ENCODE measurements at regions not wholly inside any gene's neighbourhood (a gene's known extent, or its start where the extent isn't known, plus 50 kb on each side); places are given as distances from the start of the nearest gene placed in this dataset.

DNA sequence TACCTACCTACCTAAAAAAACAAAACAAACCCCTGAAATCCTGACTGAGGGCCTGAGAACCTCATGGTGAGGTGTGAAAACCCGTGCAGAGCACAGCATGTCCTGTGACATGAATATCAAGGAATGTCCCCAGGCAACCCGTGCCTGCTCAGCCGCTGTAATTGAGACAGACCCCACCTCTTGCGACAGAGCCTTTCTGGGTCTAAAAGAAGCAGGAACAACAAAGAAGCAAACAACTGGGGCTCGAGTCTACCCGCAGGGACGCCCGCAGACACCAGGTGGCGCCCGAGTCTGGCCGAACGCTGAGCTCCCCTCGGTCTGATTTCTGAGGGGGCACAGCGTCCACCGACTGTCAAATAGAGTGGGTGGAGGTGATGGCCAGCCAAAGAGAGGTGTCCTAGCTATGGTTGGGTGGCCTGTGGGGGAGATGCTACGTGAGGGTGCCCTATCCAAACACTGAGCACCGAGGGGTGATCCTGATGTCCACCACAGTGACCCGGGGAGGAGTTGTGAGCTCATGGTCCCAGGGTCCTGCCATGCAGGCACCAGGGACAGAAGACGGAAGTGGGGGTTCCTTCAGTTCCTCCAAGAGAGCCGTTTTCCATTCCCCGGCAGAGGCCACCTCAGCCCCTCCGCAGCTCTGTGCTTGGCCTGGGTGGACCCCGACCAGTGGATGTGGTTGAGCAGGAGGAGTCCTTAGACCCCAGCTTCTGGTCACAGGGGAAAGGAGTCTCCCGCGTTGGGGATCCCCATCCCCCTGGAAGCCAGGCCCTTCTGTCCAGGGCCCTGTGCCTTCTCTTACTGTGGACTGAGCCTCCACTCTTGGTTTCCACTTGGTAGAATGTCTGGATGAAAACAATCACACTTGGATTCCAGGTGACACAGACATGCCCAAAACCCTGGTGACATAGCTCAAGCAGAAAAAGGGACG, 268.2 kb downstream of the CDC5L start:
- TF ChIP-seq, protein P1, sequence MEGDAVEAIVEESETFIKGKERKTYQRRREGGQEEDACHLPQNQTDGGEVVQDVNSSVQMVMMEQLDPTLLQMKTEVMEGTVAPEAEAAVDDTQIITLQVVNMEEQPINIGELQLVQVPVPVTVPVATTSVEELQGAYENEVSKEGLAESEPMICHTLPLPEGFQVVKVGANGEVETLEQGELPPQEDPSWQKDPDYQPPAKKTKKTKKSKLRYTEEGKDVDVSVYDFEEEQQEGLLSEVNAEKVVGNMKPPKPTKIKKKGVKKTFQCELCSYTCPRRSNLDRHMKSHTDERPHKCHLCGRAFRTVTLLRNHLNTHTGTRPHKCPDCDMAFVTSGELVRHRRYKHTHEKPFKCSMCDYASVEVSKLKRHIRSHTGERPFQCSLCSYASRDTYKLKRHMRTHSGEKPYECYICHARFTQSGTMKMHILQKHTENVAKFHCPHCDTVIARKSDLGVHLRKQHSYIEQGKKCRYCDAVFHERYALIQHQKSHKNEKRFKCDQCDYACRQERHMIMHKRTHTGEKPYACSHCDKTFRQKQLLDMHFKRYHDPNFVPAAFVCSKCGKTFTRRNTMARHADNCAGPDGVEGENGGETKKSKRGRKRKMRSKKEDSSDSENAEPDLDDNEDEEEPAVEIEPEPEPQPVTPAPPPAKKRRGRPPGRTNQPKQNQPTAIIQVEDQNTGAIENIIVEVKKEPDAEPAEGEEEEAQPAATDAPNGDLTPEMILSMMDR (IDR thresholded peaks at IDR 0.05; ENCODE audit: low read length, missing control alignments), result peak; percentile 92
- H3K4me3 ChIP-seq (replicated peaks; ENCODE audit: low read depth, low read length), result no peak overlapping the region
- DNase-seq (ENCODE audit: low read depth), result peak; percentile 83

DNA sequence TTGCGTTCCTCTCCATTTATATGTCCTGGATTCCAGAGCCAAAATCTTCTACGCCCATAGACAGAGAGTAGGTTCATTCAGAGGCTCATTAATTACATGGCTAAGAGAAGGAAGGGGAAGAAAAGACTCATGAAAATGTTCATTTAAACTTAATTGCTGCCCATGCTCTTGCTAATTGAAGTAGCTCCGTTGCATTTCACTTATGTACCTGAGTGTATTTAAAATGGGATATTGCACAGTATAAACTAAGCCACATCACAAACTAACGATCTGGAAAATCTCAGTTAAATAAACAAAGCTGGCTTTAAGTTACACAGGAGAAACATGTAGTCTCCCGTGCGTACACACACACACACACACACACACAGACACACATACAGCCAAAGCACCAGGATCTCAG, 269.2 kb downstream of the CDC5L start:
- H3K4me3 ChIP-seq (replicated peaks; ENCODE audit: low read depth, low read length), result no peak overlapping the region
- TF ChIP-seq, protein P1 (IDR thresholded peaks at IDR 0.05; ENCODE audit: low read length, missing control alignments), result no peak

DNA sequence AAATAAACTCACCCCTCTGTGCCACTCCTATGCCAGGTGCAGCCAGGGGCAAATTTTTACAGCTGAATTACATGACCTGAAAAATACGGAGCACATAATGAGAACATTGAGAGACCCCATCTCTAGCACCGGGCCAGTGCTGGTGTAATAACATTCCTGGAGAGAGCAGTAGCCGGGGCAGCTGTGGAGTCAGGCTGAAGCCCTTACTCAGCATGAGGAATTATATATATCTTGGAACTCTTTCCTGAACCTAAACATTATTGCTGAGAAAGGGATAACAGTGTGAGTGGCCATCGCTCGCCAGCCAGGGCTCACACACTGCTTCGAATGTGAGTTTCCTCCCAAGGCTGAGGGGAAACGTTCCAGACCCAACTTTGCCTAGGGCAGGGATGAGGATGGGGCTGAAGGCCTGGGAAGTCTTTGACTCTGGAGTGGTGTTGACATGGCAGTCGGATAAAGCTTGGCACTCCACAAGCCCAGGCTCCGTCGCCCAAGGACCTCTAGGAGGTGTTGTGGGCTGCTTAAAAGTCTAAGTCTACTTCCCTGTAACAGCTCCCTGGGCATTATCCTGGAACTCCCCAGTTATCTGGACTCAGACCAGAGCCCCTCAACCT, 269.8 kb downstream of the CDC5L start:
- TF ChIP-seq, protein P1 (IDR thresholded peaks at IDR 0.05; ENCODE audit: low read length, missing control alignments), result no peak
- peak; percentile 22 for DNase-seq (ENCODE audit: low read depth)
- no peak overlapping the region for H3K4me3 ChIP-seq (replicated peaks; ENCODE audit: low read depth, low read length)

More for the DNA sequence above, 269.2 kb downstream of the CDC5L start:
- no peak for DNase-seq (ENCODE audit: low read depth)

DNA sequence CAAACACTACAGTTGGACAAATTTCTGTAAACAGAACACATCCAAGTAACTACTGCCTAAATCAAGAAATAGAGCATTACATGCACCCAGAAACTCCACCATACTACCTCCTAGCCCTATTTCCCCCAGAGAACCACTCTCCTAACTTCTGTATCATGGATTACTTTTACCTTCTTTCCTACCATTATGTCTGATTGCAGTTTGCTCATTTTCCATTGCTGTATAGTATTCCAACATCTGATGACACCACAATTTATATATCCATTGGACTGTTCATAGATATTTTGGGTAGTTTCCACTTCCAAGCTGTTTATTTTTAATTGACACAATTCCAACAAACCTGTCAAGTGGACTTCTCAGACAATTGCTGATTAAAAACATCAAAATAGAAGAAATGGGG, 271.1 kb downstream of the CDC5L start:
- no peak overlapping the region for H3K4me3 ChIP-seq (replicated peaks; ENCODE audit: low read depth, low read length)
- TF ChIP-seq, protein P1 (IDR thresholded peaks at IDR 0.05; ENCODE audit: low read length, missing control alignments), result no peak
- DNase-seq (ENCODE audit: low read depth), result no peak

DNA sequence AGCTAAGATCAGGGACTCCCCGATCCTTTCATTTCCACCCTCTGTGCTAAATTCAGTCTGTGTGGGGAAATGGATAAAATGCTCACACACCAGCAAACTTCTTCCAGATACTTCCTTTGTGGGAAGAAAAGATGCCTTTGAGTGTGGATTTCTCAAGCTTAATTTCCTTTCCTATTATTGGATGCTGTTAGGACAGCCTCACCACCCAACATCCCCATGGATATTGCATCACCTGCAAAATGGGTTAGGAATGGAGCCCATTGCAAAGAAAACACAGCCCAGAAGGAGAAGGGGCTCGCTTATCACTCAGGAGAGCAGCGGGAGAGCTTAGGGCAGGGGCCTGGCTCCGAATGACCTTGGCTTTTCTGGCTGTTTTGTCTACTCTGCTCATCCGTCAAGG, 272.2 kb downstream of the CDC5L start:
- peak; percentile 24 for DNase-seq (ENCODE audit: low read depth)
- TF ChIP-seq, protein P1 (IDR thresholded peaks at IDR 0.05; ENCODE audit: low read length, missing control alignments), result no peak
- H3K4me3 ChIP-seq (replicated peaks; ENCODE audit: low read depth, low read length), result no peak overlapping the region

DNA sequence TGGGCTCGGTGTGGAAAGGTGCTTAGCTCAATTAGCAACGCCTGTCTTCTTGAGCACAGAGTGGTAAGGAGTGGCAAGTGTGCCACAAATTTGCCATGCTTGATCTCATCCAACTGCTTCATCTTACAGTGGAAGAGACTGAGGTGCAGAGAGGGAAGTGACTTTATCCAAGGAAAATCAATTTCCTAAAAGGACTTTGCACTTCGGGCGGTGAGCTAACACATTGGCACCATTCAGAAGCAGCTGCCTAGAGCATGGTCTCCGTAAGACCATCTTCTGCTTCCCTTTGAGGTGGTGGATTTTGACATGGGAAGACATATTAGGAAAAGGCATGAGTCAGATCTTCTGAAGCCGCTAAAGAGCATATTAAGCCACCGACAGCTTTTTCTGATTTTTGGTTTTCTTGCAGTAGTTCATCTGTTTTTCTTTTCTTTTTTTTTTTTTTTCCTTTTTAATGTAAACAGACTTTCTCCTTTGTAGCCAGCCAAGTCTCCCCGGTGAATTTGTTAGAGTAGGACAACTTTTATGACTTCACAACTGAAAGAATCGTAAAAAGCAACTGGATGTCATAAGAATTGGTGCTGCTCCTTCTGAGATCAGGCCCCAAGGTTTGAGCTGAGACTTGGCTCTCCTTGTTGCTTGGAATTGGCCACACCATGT, 273.2 kb downstream of the CDC5L start:
- TF ChIP-seq, protein P1 (IDR thresholded peaks at IDR 0.05; ENCODE audit: low read length, missing control alignments), result no peak
- no peak for DNase-seq (ENCODE audit: low read depth)

More for the DNA sequence above, 273.2 kb downstream of the CDC5L start:
- H3K4me3 ChIP-seq (replicated peaks; ENCODE audit: low read depth, low read length), result no peak overlapping the region
